Activated T-helper 9 cell treated with anti-CD3 and anti-CD28 coated beads, Interleukin-2, amount 50 U/mL, for 16 hours (primary cell): ENCODE measurements at regions not wholly inside any gene's neighbourhood (a gene's known extent, or its start where the extent isn't known, plus 50 kb on each side); places are given as distances from the start of the nearest gene placed in this dataset.
"Not testable (repeated sequence)": the region's sequence is repeated elsewhere in the genome, so short reads cannot be mapped to it uniquely, and the experiment has no call there.

ENCODE experiments used
- DNase-seq: peaks from one replicate; pipeline ENCODE4 v3.0.0-alpha.2; 2020; ENCODE audit warnings: low read depth

- no peak for DNase-seq
Observed at GRCh38 chr7:113783403-113783802, 135.4 kb downstream of the PPP1R3A start.

- DNase-seq = no peak
Observed at GRCh38 chr7:113775804-113776203, 143.0 kb downstream of the PPP1R3A start.

- no peak for DNase-seq
Observed at GRCh38 chr7:113775401-113775800, 143.4 kb downstream of the PPP1R3A start.

GRCh38 chr7:113774182-113774807, 144.5 kb downstream of the PPP1R3A start:
- no peak for DNase-seq

GRCh38 chr7:113770146-113770738, 148.6 kb downstream of the PPP1R3A start:
- DNase-seq = no peak

GRCh38 chr7:113768387-113768786, 150.4 kb downstream of the PPP1R3A start:
- DNase-seq = no peak

GRCh38 chr7:113764401-113765035, 154.3 kb downstream of the PPP1R3A start:
- DNase-seq = no peak

GRCh38 chr7:113763226-113763625, 155.6 kb downstream of the PPP1R3A start:
- DNase-seq = no peak

- no peak for DNase-seq
Observed at GRCh38 chr7:113756250-113756649, 162.6 kb downstream of the PPP1R3A start.

- DNase-seq = no peak
Observed at GRCh38 chr7:113752689-113753088, 166.1 kb downstream of the PPP1R3A start.

- no peak for DNase-seq
Observed at GRCh38 chr7:113752289-113752688, 166.5 kb downstream of the PPP1R3A start.

GRCh38 chr7:113751547-113751946, 167.3 kb downstream of the PPP1R3A start:
- DNase-seq = no peak

GRCh38 chr7:113748385-113748784, 170.4 kb downstream of the PPP1R3A start:
- not testable (repeated sequence) for DNase-seq

- DNase-seq = not testable (repeated sequence)
Observed at GRCh38 chr7:113742946-113743431, 175.8 kb downstream of the PPP1R3A start.

GRCh38 chr7:113742377-113742776, 176.4 kb downstream of the PPP1R3A start:
- no peak for DNase-seq

GRCh38 chr7:113731571-113731970, 187.2 kb downstream of the PPP1R3A start:
- DNase-seq = no peak

- DNase-seq = no peak
Observed at GRCh38 chr7:113730309-113730955, 188.4 kb downstream of the PPP1R3A start.

- DNase-seq = no peak
Observed at GRCh38 chr7:113727486-113727885, 191.3 kb downstream of the PPP1R3A start.

- no peak for DNase-seq
Observed at GRCh38 chr7:113722006-113722405, 196.8 kb downstream of the PPP1R3A start.

- no peak for DNase-seq
Observed at GRCh38 chr7:113717739-113718138, 201.1 kb downstream of the PPP1R3A start.

- no peak for DNase-seq
Observed at GRCh38 chr7:113715981-113716856, 202.6 kb downstream of the PPP1R3A start.

- no peak for DNase-seq
Observed at GRCh38 chr7:113715262-113715661, 203.5 kb downstream of the PPP1R3A start.
